ENCODE measurements at regions not wholly inside any gene's neighbourhood (a gene's known extent, or its start where the extent isn't known, plus 50 kb on each side); places are given as distances from the start of the nearest gene placed in this dataset.

- Histone ChIP-seq H3K4me2 (ENCODE audit: low read length, poor library complexity, severe bottlenecking) (no peak overlapping the region), H3K9me3 (ENCODE audit: control insufficient read depth, low read length) (no peaks in the 10 kb centered on the region), H2BK5ac (ENCODE audit: low read depth, low read length, poor library complexity, severe bottlenecking) (no peak overlapping the region), H3K79me1 (replicated peaks; ENCODE audit: low read length, poor library complexity, severe bottlenecking) (no peaks in the 10 kb centered on the region), H2AFZ (ENCODE audit: low read depth, low read length) (no peak overlapping the region), H3K4me1 (ENCODE audit: control insufficient read depth, insufficient read depth, low read depth, low read length) (no peaks in the 10 kb centered on the region), H3K36me3 (ENCODE audit: control insufficient read depth in 1 of 2, insufficient read depth in 2 of 2, low read depth in 1 of 2, low read length in 2 of 2) (no peaks in the 10 kb centered on the region), H3K14ac (ENCODE audit: low read length in 2 of 2) (no peak overlapping the region), H4K8ac (ENCODE audit: low read length) (no peak overlapping the region), H3K9ac (ENCODE audit: low read length) (no peak overlapping the region), H2BK12ac (ENCODE audit: low read length in 2 of 2) (no peak overlapping the region), H3K27me3 (ENCODE audit: control insufficient read depth in 1 of 2, insufficient read depth in 1 of 2, low read length in 2 of 2) (no peaks in the 10 kb centered on the region), H3K18ac (ENCODE audit: low read depth in 1 of 2, low read length in 2 of 2) (no peak overlapping the region), H2AK5ac (ENCODE audit: low read length, severe bottlenecking) (no peak overlapping the region), H2BK120ac (ENCODE audit: low read depth, low read length) (no peak overlapping the region), H3K4ac (ENCODE audit: low read depth in 1 of 2, low read length in 2 of 2) (no peak overlapping the region), H4K91ac (ENCODE audit: low read length) (no peak overlapping the region), H3K4me3 (ENCODE audit: insufficient read depth in 1 of 2, low read depth in 1 of 2, low read length in 2 of 2) (no peak overlapping the region), H3K23ac (ENCODE audit: low read length in 2 of 2) (no peak overlapping the region), H2BK15ac (ENCODE audit: low read depth, poor library complexity, severe bottlenecking) (no peak overlapping the region), H3K27ac (ENCODE audit: low read length, poor library complexity, severe bottlenecking) (no peak overlapping the region)
- WGBS, result 78% methylated on average over 5 of the region's 5 CpGs
- DNase-seq, result no peak
These were observed 122.0 kb downstream of the OLFM4 start for GRCh38 chr13:53150568-53150967.

GRCh38 chr13:53151336-53152056 lies 122.9 kb downstream of the OLFM4 start:
- no peaks in the 10 kb centered on the region for H3K4me1 ChIP-seq (ENCODE audit: control insufficient read depth, insufficient read depth, low read depth, low read length)
- no peak overlapping the region for H2BK5ac ChIP-seq (ENCODE audit: low read depth, low read length, poor library complexity, severe bottlenecking)
- H2BK15ac ChIP-seq (ENCODE audit: low read depth, poor library complexity, severe bottlenecking), result no peak overlapping the region
- no peaks in the 10 kb centered on the region for H3K79me1 ChIP-seq (replicated peaks; ENCODE audit: low read length, poor library complexity, severe bottlenecking)
- H2AFZ ChIP-seq (ENCODE audit: low read depth, low read length), result no peak overlapping the region
- no peak overlapping the region for H3K27ac ChIP-seq (ENCODE audit: low read length, poor library complexity, severe bottlenecking)
- H3K4me3 ChIP-seq (ENCODE audit: insufficient read depth in 1 of 2, low read depth in 1 of 2, low read length in 2 of 2), result no peak overlapping the region
- H3K18ac ChIP-seq (ENCODE audit: low read depth in 1 of 2, low read length in 2 of 2), result no peak overlapping the region
- H3K9ac ChIP-seq (ENCODE audit: low read length), result no peak overlapping the region
- H2AK5ac ChIP-seq (ENCODE audit: low read length, severe bottlenecking), result no peak overlapping the region
- no peak overlapping the region for H3K23ac ChIP-seq (ENCODE audit: low read length in 2 of 2)
- no peaks in the 10 kb centered on the region for H3K27me3 ChIP-seq (ENCODE audit: control insufficient read depth in 1 of 2, insufficient read depth in 1 of 2, low read length in 2 of 2)
- no peak overlapping the region for H3K4me2 ChIP-seq (ENCODE audit: low read length, poor library complexity, severe bottlenecking)
- H4K8ac ChIP-seq (ENCODE audit: low read length), result no peak overlapping the region
- no peak overlapping the region for H3K4ac ChIP-seq (ENCODE audit: low read depth in 1 of 2, low read length in 2 of 2)
- DNase-seq, result peak; percentile 37
- no peak overlapping the region for H2BK120ac ChIP-seq (ENCODE audit: low read depth, low read length)
- H4K91ac ChIP-seq (ENCODE audit: low read length), result no peak overlapping the region
- 22% methylated on average over 5 of the region's 5 CpGs for WGBS
- no peaks in the 10 kb centered on the region for H3K9me3 ChIP-seq (ENCODE audit: control insufficient read depth, low read length)
- no peak overlapping the region for H3K14ac ChIP-seq (ENCODE audit: low read length in 2 of 2)
- H3K36me3 ChIP-seq (ENCODE audit: control insufficient read depth in 1 of 2, insufficient read depth in 2 of 2, low read depth in 1 of 2, low read length in 2 of 2), result no peaks in the 10 kb centered on the region
- H2BK12ac ChIP-seq (ENCODE audit: low read length in 2 of 2), result no peak overlapping the region

DNA sequence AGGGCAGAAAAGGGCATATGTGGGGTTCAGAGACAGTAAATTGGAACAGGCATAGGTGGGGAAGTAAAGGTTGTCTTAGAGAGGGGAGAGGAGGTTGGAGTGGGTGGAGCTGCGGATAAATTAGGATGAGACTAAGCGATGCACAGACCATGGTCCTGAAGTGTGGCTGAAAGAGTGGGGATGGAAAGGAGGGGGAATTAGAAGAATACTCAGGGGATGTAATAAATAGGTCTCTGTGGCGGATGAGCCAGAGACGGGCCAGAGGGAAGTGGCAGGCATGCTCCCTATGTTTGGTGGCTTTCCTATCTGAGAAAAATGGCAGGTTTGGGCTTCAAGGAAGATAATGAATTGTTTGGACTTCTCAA lies 123.4 kb downstream of the OLFM4 start:
- Histone ChIP-seq H2BK12ac (ENCODE audit: low read length in 2 of 2) (no peak overlapping the region), H3K18ac (ENCODE audit: low read depth in 1 of 2, low read length in 2 of 2) (no peak overlapping the region), H3K36me3 (ENCODE audit: control insufficient read depth in 1 of 2, insufficient read depth in 2 of 2, low read depth in 1 of 2, low read length in 2 of 2) (no peaks in the 10 kb centered on the region), H4K8ac (ENCODE audit: low read length) (no peak overlapping the region), H3K14ac (ENCODE audit: low read length in 2 of 2) (no peak overlapping the region), H3K23ac (ENCODE audit: low read length in 2 of 2) (no peak overlapping the region), H4K91ac (ENCODE audit: low read length) (no peak overlapping the region), H2BK120ac (ENCODE audit: low read depth, low read length) (no peak overlapping the region), H3K4me3 (ENCODE audit: insufficient read depth in 1 of 2, low read depth in 1 of 2, low read length in 2 of 2) (no peak overlapping the region), H3K79me1 (replicated peaks; ENCODE audit: low read length, poor library complexity, severe bottlenecking) (no peaks in the 10 kb centered on the region), H2AK5ac (ENCODE audit: low read length, severe bottlenecking) (no peak overlapping the region), H3K4me2 (ENCODE audit: low read length, poor library complexity, severe bottlenecking) (no peak overlapping the region), H3K27ac (ENCODE audit: low read length, poor library complexity, severe bottlenecking) (no peak overlapping the region), H3K27me3 (ENCODE audit: control insufficient read depth in 1 of 2, insufficient read depth in 1 of 2, low read length in 2 of 2) (no peaks in the 10 kb centered on the region), H3K4me1 (ENCODE audit: control insufficient read depth, insufficient read depth, low read depth, low read length) (no peaks in the 10 kb centered on the region), H3K9ac (ENCODE audit: low read length) (no peak overlapping the region), H2AFZ (ENCODE audit: low read depth, low read length) (no peak overlapping the region), H3K9me3 (ENCODE audit: control insufficient read depth, low read length) (no peaks in the 10 kb centered on the region), H2BK15ac (ENCODE audit: low read depth, poor library complexity, severe bottlenecking) (no peak overlapping the region), H3K4ac (ENCODE audit: low read depth in 1 of 2, low read length in 2 of 2) (no peak overlapping the region), H2BK5ac (ENCODE audit: low read depth, low read length, poor library complexity, severe bottlenecking) (no peak overlapping the region)
- 29% methylated on average over 4 of the region's 4 CpGs for WGBS
- no peak for DNase-seq

DNA sequence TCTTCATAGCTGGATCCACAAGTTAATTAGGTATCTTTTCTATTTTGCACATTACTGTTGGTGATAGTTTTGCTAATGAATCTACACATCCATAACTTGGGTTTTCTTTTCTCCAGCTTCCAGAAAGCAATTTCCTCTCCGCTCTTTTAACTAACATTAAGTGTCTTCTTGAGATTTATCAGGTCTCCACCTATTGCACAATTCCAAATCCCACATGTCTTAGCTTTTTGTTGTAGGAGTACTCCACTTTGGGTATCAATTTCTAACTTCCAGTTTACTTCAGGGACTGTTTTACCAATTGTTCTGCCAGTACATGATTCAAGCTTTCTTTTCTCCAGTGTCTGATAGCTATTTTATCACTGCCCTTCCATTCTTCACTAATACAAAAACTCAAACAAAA lies 129.6 kb downstream of the OLFM4 start:
- no peaks in the 10 kb centered on the region for H3K36me3 ChIP-seq (ENCODE audit: control insufficient read depth in 1 of 2, insufficient read depth in 2 of 2, low read depth in 1 of 2, low read length in 2 of 2)

More for the DNA sequence above, 129.6 kb downstream of the OLFM4 start:
- H3K4ac ChIP-seq (ENCODE audit: low read depth in 1 of 2, low read length in 2 of 2), result no peak overlapping the region
- no peak overlapping the region for H3K9ac ChIP-seq (ENCODE audit: low read length)
- no peaks in the 10 kb centered on the region for H3K9me3 ChIP-seq (ENCODE audit: control insufficient read depth, low read length)
- H3K27me3 ChIP-seq (ENCODE audit: control insufficient read depth in 1 of 2, insufficient read depth in 1 of 2, low read length in 2 of 2), result no peaks in the 10 kb centered on the region
- H3K23ac ChIP-seq (ENCODE audit: low read length in 2 of 2), result no peak overlapping the region
- H3K4me3 ChIP-seq (ENCODE audit: insufficient read depth in 1 of 2, low read depth in 1 of 2, low read length in 2 of 2), result no peak overlapping the region
- H2BK120ac ChIP-seq (ENCODE audit: low read depth, low read length), result no peak overlapping the region
- no peak overlapping the region for H2AK5ac ChIP-seq (ENCODE audit: low read length, severe bottlenecking)
- H3K4me2 ChIP-seq (ENCODE audit: low read length, poor library complexity, severe bottlenecking), result no peak overlapping the region
- H3K27ac ChIP-seq (ENCODE audit: low read length, poor library complexity, severe bottlenecking), result no peak overlapping the region
- no peaks in the 10 kb centered on the region for H3K4me1 ChIP-seq (ENCODE audit: control insufficient read depth, insufficient read depth, low read depth, low read length)
- no peak overlapping the region for H3K14ac ChIP-seq (ENCODE audit: low read length in 2 of 2)
- H2AFZ ChIP-seq (ENCODE audit: low read depth, low read length), result no peak overlapping the region
- no peak overlapping the region for H2BK5ac ChIP-seq (ENCODE audit: low read depth, low read length, poor library complexity, severe bottlenecking)
- H2BK15ac ChIP-seq (ENCODE audit: low read depth, poor library complexity, severe bottlenecking), result no peak overlapping the region
- no peak overlapping the region for H3K18ac ChIP-seq (ENCODE audit: low read depth in 1 of 2, low read length in 2 of 2)
- no peak overlapping the region for H4K8ac ChIP-seq (ENCODE audit: low read length)
- no peaks in the 10 kb centered on the region for H3K79me1 ChIP-seq (replicated peaks; ENCODE audit: low read length, poor library complexity, severe bottlenecking)
- WGBS, result 89% methylated on average over 1 of the region's 1 CpG
- no peak for DNase-seq
- no peak overlapping the region for H4K91ac ChIP-seq (ENCODE audit: low read length)
- H2BK12ac ChIP-seq (ENCODE audit: low read length in 2 of 2), result no peak overlapping the region

Measured in mesenchymal stem cell (in vitro differentiated cells and primary cell).